GM12875 (cell line): ENCODE measurements at regions not wholly inside any gene's neighbourhood (a gene's known extent, or its start where the extent isn't known, plus 50 kb on each side); places are given as distances from the start of the nearest gene placed in this dataset.

Experiments used
- H3K4me3 ChIP-seq: one replicate; pipeline ENCODE4 v1.5.1; 2011; ENCODE audit warnings: low read depth, low read length, control low read depth
- TF ChIP-seq, protein P1 (sequence below): IDR thresholded peaks from 2 replicates; pipeline ENCODE4 v1.5.1; 2011; ENCODE audit warnings: low read depth, mild to moderate bottlenecking, control low read depth, inconsistent platforms, low read length, moderate library complexity, borderline replicate concordance; ENCODE audit not compliant: insufficient read depth

DNA sequence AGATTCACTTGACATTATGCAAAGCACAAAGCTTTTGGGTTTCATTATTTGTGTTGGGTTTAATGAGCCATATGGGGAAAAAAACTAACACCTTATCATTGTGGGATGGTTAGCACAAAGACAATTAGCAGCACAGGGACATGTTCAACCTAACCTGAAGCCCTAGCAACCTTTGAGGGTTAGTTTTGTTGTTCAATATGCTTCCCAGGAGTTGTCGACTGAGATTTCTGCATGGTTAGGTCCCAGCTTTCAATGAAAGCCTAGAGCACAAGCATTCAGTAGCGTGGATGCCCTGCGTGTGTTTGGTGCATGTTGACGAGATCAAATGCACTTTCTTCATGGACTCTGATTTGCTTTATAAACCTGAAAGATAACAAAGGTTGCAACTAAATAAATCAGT, 565.2 kb upstream of the TLE4 start:
- H3K4me3 ChIP-seq, result no peak overlapping the region
- TF ChIP-seq, protein P1, sequence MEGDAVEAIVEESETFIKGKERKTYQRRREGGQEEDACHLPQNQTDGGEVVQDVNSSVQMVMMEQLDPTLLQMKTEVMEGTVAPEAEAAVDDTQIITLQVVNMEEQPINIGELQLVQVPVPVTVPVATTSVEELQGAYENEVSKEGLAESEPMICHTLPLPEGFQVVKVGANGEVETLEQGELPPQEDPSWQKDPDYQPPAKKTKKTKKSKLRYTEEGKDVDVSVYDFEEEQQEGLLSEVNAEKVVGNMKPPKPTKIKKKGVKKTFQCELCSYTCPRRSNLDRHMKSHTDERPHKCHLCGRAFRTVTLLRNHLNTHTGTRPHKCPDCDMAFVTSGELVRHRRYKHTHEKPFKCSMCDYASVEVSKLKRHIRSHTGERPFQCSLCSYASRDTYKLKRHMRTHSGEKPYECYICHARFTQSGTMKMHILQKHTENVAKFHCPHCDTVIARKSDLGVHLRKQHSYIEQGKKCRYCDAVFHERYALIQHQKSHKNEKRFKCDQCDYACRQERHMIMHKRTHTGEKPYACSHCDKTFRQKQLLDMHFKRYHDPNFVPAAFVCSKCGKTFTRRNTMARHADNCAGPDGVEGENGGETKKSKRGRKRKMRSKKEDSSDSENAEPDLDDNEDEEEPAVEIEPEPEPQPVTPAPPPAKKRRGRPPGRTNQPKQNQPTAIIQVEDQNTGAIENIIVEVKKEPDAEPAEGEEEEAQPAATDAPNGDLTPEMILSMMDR, result no peak

DNA sequence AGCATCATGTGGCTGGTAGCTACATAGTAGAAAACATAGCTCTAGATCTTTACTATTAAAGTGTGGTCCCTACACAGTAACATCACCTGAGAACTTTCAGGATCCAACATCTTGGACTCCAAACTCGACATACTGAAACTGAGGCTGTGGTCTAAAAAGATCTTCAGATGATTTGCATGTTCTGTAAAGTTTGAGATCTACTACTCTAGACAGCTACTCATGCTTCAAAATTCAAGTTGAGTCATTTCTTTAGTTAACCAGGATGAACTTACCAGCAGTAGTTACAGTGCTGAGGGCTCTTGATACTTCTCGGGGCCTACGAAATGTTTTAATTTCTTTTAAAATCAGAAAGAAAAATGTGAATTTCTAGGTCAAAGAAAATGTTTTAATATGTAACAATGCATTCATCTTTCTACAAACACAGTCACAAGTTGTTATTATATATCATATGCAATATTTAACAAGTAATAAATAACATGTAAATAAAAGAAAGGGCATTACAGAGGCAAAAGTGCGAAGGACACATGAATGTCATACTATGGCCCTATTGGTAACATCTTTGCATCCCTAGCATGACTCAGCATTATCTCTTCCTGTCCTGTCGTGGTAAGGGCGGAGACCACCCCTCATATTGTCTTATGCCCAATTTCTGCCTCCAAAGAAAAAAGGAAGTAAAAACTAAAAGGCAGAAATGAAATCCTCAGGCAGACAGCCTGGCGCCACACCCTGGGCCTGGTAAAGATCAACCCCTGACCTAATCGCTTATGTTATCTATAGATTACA, 563.9 kb upstream of the TLE4 start:
- no peak overlapping the region for H3K4me3 ChIP-seq
- TF ChIP-seq, protein P1, result no peak

DNA sequence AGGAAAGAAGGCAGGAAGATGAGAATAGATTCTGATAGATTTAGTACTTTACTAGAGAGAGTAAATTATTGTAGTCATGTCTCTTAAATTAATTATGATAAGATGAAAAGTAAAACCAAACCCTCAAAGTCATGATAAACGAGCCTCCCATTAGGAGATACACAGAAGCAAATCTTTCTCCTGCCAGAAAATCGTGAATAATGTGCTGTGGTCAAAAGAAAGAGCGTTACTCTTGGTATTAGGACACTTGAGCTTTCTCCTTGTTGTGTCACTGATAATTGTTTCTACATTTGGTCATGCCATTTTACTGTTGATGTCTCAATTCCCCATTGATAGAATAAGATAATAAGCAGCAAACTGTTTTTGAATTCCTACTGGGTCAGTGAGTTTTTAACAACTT, 562.8 kb upstream of the TLE4 start:
- H3K4me3 ChIP-seq, result no peak overlapping the region
- TF ChIP-seq, protein P1, result no peak

DNA sequence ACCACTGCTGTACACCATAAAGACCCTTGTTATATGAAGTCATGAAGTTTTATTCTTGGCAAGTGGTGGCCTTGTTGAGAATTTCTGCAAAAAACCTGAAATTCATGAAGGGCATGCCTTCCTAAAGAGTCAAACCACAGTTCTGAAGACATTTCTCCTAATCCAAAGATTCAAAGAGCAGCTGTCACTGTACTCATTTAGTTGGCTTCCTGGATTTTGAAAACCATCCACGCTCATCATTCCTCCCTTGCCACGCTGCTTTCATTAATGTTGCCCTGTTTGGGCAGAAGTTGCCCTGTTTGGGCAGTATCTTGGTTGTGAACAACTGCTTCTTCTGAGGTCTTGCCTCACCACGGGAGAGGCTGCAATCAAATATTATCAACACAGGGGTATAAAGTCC, 560.3 kb upstream of the TLE4 start:
- TF ChIP-seq, protein P1, result no peak
- H3K4me3 ChIP-seq, result no peak overlapping the region

DNA sequence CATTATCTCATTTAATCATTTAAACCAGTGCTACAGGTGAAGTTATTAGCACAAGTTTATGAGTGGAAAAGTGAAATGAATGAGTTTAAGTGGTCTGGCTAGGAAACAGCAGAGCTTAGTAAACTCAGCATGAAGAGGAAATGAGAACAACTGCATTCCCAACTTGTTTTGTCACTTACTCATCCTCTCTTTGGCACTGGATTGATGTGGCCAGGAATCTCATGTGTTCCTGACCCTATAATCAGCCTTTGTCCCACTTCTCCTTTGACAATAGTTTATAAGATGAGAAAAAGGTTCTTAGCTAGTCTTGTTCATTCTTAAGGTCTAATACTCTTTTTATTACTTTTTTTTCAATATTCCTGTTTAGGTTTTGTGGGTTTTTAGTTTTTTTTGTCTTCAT, 559.2 kb upstream of the TLE4 start:
- TF ChIP-seq, protein P1, result no peak
- no peak overlapping the region for H3K4me3 ChIP-seq

DNA sequence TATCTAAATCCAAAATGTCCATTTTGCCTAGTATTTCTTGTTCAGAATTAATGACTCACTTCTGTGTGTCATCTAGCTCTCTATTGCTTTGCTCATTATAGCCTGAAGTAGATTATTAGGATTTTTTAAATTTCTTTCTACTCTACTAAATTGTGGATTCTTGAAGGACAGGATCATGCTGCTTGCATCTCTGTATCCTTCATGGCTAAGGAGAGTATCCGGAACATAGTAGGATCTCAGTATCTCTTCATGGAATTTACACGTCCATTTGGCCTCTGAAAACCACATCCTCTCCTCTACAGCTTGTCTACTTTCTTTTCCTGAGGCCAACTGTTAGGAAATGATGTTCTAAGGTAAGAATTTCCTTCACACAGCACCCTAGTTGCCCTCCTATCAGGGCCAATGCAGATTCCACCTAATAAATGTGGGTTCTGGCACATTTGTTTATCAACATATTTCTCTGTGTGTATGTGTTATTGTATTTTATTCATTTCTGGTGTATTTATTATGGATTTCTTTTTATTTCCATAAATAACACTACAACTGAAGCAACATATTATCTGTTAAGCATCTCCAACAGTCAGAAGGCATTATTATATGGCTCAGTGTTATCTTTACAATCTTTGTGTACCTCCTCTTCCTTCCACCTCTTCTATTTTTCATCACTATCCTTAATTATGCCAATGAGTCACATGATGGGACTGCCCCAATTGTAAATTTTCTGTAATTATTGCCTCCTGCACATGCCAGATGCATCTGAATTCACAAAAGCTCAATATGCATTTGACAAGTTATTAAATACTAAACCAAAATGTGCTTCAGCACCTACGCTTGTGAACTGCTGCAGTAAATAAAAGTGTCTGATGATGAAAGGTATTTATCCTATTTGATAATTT, 557.8 kb upstream of the TLE4 start:
- TF ChIP-seq, protein P1, result no peak
- H3K4me3 ChIP-seq, result no peak overlapping the region
